ENCODE measurements at regions not wholly inside any gene's neighbourhood (a gene's known extent, or its start where the extent isn't known, plus 50 kb on each side); places are given as distances from the start of the nearest gene placed in this dataset.

DNA sequence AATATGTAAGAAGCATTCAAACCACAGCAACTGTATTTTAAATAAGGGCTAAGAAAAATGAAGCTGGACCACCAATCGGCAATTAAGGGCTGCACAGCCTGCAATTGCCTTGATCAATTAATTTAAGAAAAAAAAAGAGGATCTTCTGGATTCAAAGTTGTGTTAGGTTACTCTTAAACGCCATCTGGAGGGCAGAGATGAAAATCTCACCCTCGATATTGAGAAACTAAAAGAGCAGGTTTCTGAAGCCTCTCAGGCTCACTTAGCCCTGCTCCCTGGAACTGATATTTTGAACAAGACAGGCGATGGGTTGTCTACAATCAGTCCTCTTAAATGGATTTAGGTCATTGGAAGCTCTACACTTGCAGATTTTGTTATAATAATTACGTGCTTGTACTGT lies 579.4 kb downstream of the GRXCR1 start:
- no TSS peak for BruUV-seq (replicated peaks)
- ChIA-PET RAD21 (ENCODE audit: unreplicated experiment) (no interaction called here), SMC1A (ENCODE audit: uncharacterized antibody, unreplicated experiment) (interaction anchor here (1.6 kb wide), 1 partner anchor 13 kb away, joined by 4 read pairs; no protein-coding TSS in a partner anchor), POLR2A (no interaction called here), CTCF (no interaction called here)
- H3K9ac ChIP-seq (ENCODE audit: control insufficient read depth, insufficient read depth, low read length) = no peak overlapping the region
- no peaks in the 10 kb centered on the region for H3K9me3 ChIP-seq (replicated peaks; ENCODE audit: control insufficient read depth, insufficient read depth, low read length)
- in situ Hi-C loops (cut with MboI) = no loop called here
- ATAC-seq = no peak
- no peak for DNase-seq (ENCODE audit: low read depth, low spot score)
- no peaks in the 10 kb centered on the region for H3K4me1 ChIP-seq (ENCODE audit: control insufficient read depth, insufficient read depth, low read length)
- H3K4me3 ChIP-seq = no peak overlapping the region
- H3K27ac ChIP-seq (ENCODE audit: control insufficient read depth, insufficient read depth) = no peak overlapping the region
- no peak overlapping the region for H2AFZ ChIP-seq (ENCODE audit: control insufficient read depth, low read depth, low read length)
- H3K36me3 ChIP-seq (ENCODE audit: control insufficient read depth in 2 of 2, insufficient read depth in 2 of 2, low read length in 1 of 2) = no peaks in the 10 kb centered on the region
- TF ChIP-seq SMC3 (IDR thresholded peaks at IDR 0.05; ENCODE audit: borderline replicate concordance, low read length) = peak; percentile 39; the same call in 1 of the 2 replicates
- TF ChIP-seq RAD21 (IDR thresholded peaks at IDR 0.05; ENCODE audit: insufficient read depth, low read depth, low read length) = peak; percentile 49
- TF ChIP-seq ZZZ3 (IDR thresholded peaks at IDR 0.05; ENCODE audit: control insufficient read depth, insufficient read length, low read depth) = no peak
- TF ChIP-seq, protein P1, sequence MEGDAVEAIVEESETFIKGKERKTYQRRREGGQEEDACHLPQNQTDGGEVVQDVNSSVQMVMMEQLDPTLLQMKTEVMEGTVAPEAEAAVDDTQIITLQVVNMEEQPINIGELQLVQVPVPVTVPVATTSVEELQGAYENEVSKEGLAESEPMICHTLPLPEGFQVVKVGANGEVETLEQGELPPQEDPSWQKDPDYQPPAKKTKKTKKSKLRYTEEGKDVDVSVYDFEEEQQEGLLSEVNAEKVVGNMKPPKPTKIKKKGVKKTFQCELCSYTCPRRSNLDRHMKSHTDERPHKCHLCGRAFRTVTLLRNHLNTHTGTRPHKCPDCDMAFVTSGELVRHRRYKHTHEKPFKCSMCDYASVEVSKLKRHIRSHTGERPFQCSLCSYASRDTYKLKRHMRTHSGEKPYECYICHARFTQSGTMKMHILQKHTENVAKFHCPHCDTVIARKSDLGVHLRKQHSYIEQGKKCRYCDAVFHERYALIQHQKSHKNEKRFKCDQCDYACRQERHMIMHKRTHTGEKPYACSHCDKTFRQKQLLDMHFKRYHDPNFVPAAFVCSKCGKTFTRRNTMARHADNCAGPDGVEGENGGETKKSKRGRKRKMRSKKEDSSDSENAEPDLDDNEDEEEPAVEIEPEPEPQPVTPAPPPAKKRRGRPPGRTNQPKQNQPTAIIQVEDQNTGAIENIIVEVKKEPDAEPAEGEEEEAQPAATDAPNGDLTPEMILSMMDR (IDR thresholded peaks at IDR 0.05 in 2 of 3, conservative IDR thresholded peaks at IDR 0.05 in 1 of 3; ENCODE audit: control insufficient read depth in 2 of 3, extremely low read depth in 1 of 3, insufficient read depth in 1 of 3, low read depth in 3 of 3, low read length in 3 of 3) = peak in 1 of 3 experiments; percentile 24; a peak in 3 of 6 replicates
- no peak for FAIRE-seq
- 0% methylated on average over 5 of the region's 5 CpGs for WGBS (ENCODE audit: insufficient coverage, insufficient replicate concordance, low lambda C conversion rate, missing lambda C conversion rate)
- no peaks in the 10 kb centered on the region for H4K20me1 ChIP-seq (ENCODE audit: control insufficient read depth, insufficient read depth)
- H3K4me2 ChIP-seq (ENCODE audit: control insufficient read depth, insufficient read depth) = no peak overlapping the region
- intact Hi-C loops (cut with micrococcal nuclease; ENCODE audit: unreplicated experiment) = loop anchor here (2.0 to 5.0 kb wide), 2 partner anchors 339 to 475 kb away; no protein-coding TSS in a partner anchor
- no peaks in the 10 kb centered on the region for H3K27me3 ChIP-seq (replicated peaks in 1 of 2; ENCODE audit: control insufficient read depth in 2 of 2, insufficient read depth in 2 of 2, low read length in 1 of 2)
- no peaks in the 10 kb centered on the region for H3K79me2 ChIP-seq (ENCODE audit: control insufficient read depth, insufficient read depth, low read length)

DNA sequence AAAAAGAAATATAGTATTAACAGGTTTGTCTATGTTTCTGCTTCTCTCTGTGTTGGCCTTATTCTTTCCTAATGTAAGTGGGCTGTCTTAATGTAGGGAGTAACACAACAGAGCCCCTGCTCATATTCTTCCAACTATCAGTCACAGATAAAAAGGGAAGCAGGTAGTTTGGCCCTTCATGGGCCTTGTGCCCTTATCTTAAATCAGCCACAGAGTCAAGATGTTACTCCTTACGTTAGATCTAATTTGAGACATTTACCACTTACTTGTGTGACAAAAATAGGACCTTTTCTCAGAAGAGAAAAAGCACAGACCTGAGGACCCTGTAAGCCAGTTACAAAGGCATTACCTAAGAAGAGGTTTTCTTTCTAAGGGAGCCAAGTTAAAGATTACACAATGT lies 589.0 kb downstream of the GRXCR1 start:
- no peak for FAIRE-seq
- TF ChIP-seq EGR1 (IDR thresholded peaks at IDR 0.05; ENCODE audit: borderline replicate concordance in 1 of 2, low read depth in 2 of 2, low read length in 2 of 2) (no peak), MYB (IDR thresholded peaks at IDR 0.05; ENCODE audit: borderline replicate concordance, low read depth, low read length) (no peak), RB1 (IDR thresholded peaks at IDR 0.05; ENCODE audit: borderline replicate concordance) (no peak), RFX5 (IDR thresholded peaks at IDR 0.05; ENCODE audit: low read depth, low read length) (no peak), IKZF1 (conservative IDR thresholded peaks at IDR 0.05) (no peak), GABPA (IDR thresholded peaks at IDR 0.05; ENCODE audit: low read depth) (no peak), IKZF2 (IDR thresholded peaks at IDR 0.05) (no peak)
- TF ChIP-seq, protein P2, sequence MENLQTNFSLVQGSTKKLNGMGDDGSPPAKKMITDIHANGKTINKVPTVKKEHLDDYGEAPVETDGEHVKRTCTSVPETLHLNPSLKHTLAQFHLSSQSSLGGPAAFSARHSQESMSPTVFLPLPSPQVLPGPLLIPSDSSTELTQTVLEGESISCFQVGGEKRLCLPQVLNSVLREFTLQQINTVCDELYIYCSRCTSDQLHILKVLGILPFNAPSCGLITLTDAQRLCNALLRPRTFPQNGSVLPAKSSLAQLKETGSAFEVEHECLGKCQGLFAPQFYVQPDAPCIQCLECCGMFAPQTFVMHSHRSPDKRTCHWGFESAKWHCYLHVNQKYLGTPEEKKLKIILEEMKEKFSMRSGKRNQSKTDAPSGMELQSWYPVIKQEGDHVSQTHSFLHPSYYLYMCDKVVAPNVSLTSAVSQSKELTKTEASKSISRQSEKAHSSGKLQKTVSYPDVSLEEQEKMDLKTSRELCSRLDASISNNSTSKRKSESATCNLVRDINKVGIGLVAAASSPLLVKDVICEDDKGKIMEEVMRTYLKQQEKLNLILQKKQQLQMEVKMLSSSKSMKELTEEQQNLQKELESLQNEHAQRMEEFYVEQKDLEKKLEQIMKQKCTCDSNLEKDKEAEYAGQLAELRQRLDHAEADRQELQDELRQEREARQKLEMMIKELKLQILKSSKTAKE (IDR thresholded peaks at IDR 0.05; ENCODE audit: low read depth, poor library complexity, severe bottlenecking) = no peak
- TF ChIP-seq, protein P3, sequence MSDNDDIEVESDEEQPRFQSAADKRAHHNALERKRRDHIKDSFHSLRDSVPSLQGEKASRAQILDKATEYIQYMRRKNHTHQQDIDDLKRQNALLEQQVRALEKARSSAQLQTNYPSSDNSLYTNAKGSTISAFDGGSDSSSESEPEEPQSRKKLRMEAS (IDR thresholded peaks at IDR 0.05; ENCODE audit: low read depth, low read length) = no peak

More for the DNA sequence above, 589.0 kb downstream of the GRXCR1 start:
- Histone ChIP-seq H3K4me2 (ENCODE audit: control insufficient read depth, insufficient read depth) (no peak overlapping the region), H3K4me1 (ENCODE audit: control insufficient read depth, insufficient read depth, low read length) (no peaks in the 10 kb centered on the region), H3K79me2 (ENCODE audit: control insufficient read depth, insufficient read depth, low read length) (no peaks in the 10 kb centered on the region), H2AFZ (ENCODE audit: control insufficient read depth, low read depth, low read length) (no peak overlapping the region), H3K27me3 (replicated peaks in 1 of 2; ENCODE audit: control insufficient read depth in 2 of 2, insufficient read depth in 2 of 2, low read length in 1 of 2) (no peaks in the 10 kb centered on the region), H3K27ac (ENCODE audit: control insufficient read depth, insufficient read depth) (no peak overlapping the region), H3K36me3 (ENCODE audit: control insufficient read depth in 2 of 2, insufficient read depth in 2 of 2, low read length in 1 of 2) (no peaks in the 10 kb centered on the region), H3K9ac (ENCODE audit: control insufficient read depth, insufficient read depth, low read length) (no peak overlapping the region), H4K20me1 (ENCODE audit: control insufficient read depth, insufficient read depth) (no peaks in the 10 kb centered on the region), H3K9me3 (replicated peaks; ENCODE audit: control insufficient read depth, insufficient read depth, low read length) (no peaks in the 10 kb centered on the region), H3K4me3 (no peak overlapping the region)
- ChIA-PET RAD21 (ENCODE audit: unreplicated experiment) (no interaction called here), SMC1A (ENCODE audit: uncharacterized antibody, unreplicated experiment) (no interaction called here), CTCF (no interaction called here), POLR2A (no interaction called here)
- intact Hi-C loops (cut with micrococcal nuclease; ENCODE audit: unreplicated experiment) = no loop called here
- in situ Hi-C loops (cut with MboI) = no loop called here
- BruUV-seq (replicated peaks) = no TSS peak
- no peak for DNase-seq (ENCODE audit: low read depth, low spot score)
- no peak for ATAC-seq
- WGBS (ENCODE audit: insufficient coverage, insufficient replicate concordance, low lambda C conversion rate, missing lambda C conversion rate) = 7% methylated on average over 1 of the region's 1 CpG

All from GM12878 (cell line).